Ovary (tissue), 7 donors: ENCODE measurements at regions not wholly inside any gene's neighbourhood (a gene's known extent, or its start where the extent isn't known, plus 50 kb on each side); places are given as distances from the start of the nearest gene placed in this dataset.

Experiments
- DNase-seq, 5 donors: peaks; one replicate each; pipeline ENCODE4 v3.0.0-alpha.2; 2019 to 2020
- H3K27ac ChIP-seq, 2 donors: fragments of 200-600 bp; one replicate each; pipeline versions ENCODE4 v1.5.1 to v1.8.0; 2019 to 2022
- H3K27me3 ChIP-seq: fragments of 200-600 bp; one replicate; pipeline ENCODE4 v1.8.0; 2022
- H3K36me3 ChIP-seq: fragments of 200-600 bp; sonication (generic); one replicate; pipeline ENCODE4 v1.5.1; 2019
- H3K4me1 ChIP-seq: one replicate; pipeline ENCODE4 v1.8.1; 2013; ENCODE audit warnings: mild to moderate bottlenecking, moderate library complexity; ENCODE audit not compliant: insufficient read depth
- H3K4me3 ChIP-seq: fragments of 200-600 bp; sonication (generic); one replicate; pipeline ENCODE4 v1.5.1; 2017
- H3K9me3 ChIP-seq, 2 donors: fragments of 200-600 bp in 1 of 2; sonication (generic) in 1 of 2; one replicate each; pipeline versions ENCODE4 v1.5.1 to v1.8.1; 2013 to 2019; ENCODE audit warnings: mild to moderate bottlenecking in 1 of 2, moderate library complexity in 1 of 2
- CTCF ChIP-seq, 3 donors: fragments of 450-650 bp in 2 of 3; fragments of 200-600 bp in 1 of 3; IDR thresholded peaks; one replicate each; pipeline versions ENCODE4 v1.5.1 to v1.8.0; 2016 to 2022; ENCODE audit warnings: antibody characterized with exemption in 3 of 3, mild to moderate bottlenecking in 1 of 3
- EP300 ChIP-seq: sonication (generic); formaldehyde crosslinking; IDR thresholded peaks from one replicate; pipeline ENCODE4 v1.6.1; 2017; ENCODE audit warnings: antibody characterized with exemption
- POLR2A ChIP-seq: fragments of 450-650 bp; IDR thresholded peaks from one replicate; pipeline ENCODE4 v1.6.1; 2017; ENCODE audit warnings: antibody characterized with exemption, mild to moderate bottlenecking, moderate library complexity
- WGBS, 3 donors: extraction: QIAGEN DNeasy Blood & Tissue Kit in 1 of 3; methylation state at CpG; one replicate each; pipeline versions ENCODE4 v1.1.5 to v1.1.7; 2013 to 2017; 5-methylcytosine and 5-hydroxymethylcytosine counted together
- intact Hi-C, 4 donors: fragments of 100-400 bp; cut with DNase I; formaldehyde crosslinking; loops; one replicate each; pipeline versions ENCODE4 v1.11.0 to v1.15.1; 2022 to 2023
- donor health status: DM: no; HTN: no; CAD: no; lungs with moderate emphysema.
- donor health status: DM: no; HTN: no; CAD: no.
- donor health status: Bipolar disorder and iron deficiency.
- donor health status: DM: no; HTN: no; CAD: no.
- donor health status: DM: yes; HTN: yes; CAD: no.

GRCh38 chr6:111941686-111942330 lies 68.6 kb upstream of the FYN start:
- TF ChIP-seq POLR2A: no peak
- Histone ChIP-seq H3K4me3 (no peak overlapping the region), H3K27ac (no peak overlapping the region), H3K4me1 (no peaks in the 10 kb centered on the region), H3K27me3 (no peaks in the 10 kb centered on the region), H3K9me3 (no peaks in the 10 kb centered on the region), H3K36me3 (no peaks in the 10 kb centered on the region)
- intact Hi-C loops: no loop called here
- DNase-seq: no peak
- WGBS, 3 donors: 92 to 95% (median 93%) methylated on average over 2 of the region's 2 CpGs

- Histone ChIP-seq H3K9me3 (no peaks in the 10 kb centered on the region), H3K27me3 (no peaks in the 10 kb centered on the region), H3K36me3 (no peaks in the 10 kb centered on the region), H3K4me3 (no peak overlapping the region), H3K27ac (no peak overlapping the region), H3K4me1 (no peaks in the 10 kb centered on the region)
- DNase-seq: no peak
- 67 to 73% (median 70%) methylated on average over 2 of the region's 2 CpGs for WGBS, 3 donors
- intact Hi-C loops: no loop called here
- TF ChIP-seq POLR2A (no peak), CTCF (IDR thresholded peaks at IDR 0.05) (no peak), EP300 (no peak)
Observed at GRCh38 chr6:111942561-111942960, 69.3 kb upstream of the FYN start.

- WGBS, 3 donors: 82 to 88% (median 87%) methylated on average over 3 of the region's 3 CpGs
- H3K4me1 ChIP-seq: no peaks in the 10 kb centered on the region
- no peak overlapping the region for H3K4me3 ChIP-seq
- H3K27ac ChIP-seq: no peak overlapping the region
- H3K36me3 ChIP-seq: no peaks in the 10 kb centered on the region
- DNase-seq: no peak
- no peak for TF ChIP-seq POLR2A
- TF ChIP-seq CTCF (IDR thresholded peaks at IDR 0.05): no peak
- TF ChIP-seq EP300: no peak
- intact Hi-C loops: no loop called here
- no peaks in the 10 kb centered on the region for H3K9me3 ChIP-seq
- H3K27me3 ChIP-seq: no peaks in the 10 kb centered on the region
Observed at GRCh38 chr6:111943266-111943665, 70.0 kb upstream of the FYN start.

DNA sequence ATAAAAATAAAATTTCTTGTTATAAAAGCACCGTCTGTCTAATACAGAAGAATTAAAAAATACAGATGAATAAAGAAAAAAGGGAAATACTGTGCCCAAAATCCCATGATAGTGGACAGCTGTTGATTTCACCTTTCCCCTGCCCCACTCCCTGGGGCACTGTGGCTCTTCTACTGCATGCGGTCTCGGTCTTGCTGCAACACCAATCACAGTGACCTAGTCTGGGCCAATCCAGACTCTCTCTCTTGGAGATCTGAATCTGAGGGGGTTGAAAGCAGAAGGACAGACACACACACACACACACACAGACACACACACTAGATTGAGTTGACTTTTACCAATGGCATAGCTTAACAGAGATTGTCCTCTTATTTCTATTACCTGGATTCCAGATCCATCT lies 70.5 kb upstream of the FYN start:
- Histone ChIP-seq H3K4me3 (no peak overlapping the region), H3K36me3 (no peaks in the 10 kb centered on the region), H3K27ac (no peak overlapping the region), H3K9me3 (no peaks in the 10 kb centered on the region), H3K4me1 (no peaks in the 10 kb centered on the region), H3K27me3 (no peaks in the 10 kb centered on the region)
- 75 to 87% (median 82%) methylated on average over 3 of the region's 3 CpGs for WGBS, 3 donors
- TF ChIP-seq EP300: no peak
- no peak for TF ChIP-seq POLR2A
- DNase-seq: no peak
- intact Hi-C loops: no loop called here

- Histone ChIP-seq H3K27me3 (no peaks in the 10 kb centered on the region), H3K27ac (no peak overlapping the region), H3K9me3 (no peaks in the 10 kb centered on the region), H3K36me3 (no peaks in the 10 kb centered on the region), H3K4me3 (no peak overlapping the region), H3K4me1 (no peaks in the 10 kb centered on the region)
- WGBS, 3 donors: 89 to 93% (median 91%) methylated on average over 2 of the region's 2 CpGs
- intact Hi-C loops: no loop called here
- no peak for DNase-seq
- no peak for TF ChIP-seq CTCF (IDR thresholded peaks at IDR 0.05)
- no peak for TF ChIP-seq EP300
Observed at GRCh38 chr6:111944541-111944940, 71.3 kb upstream of the FYN start.
